HK-2 (cell line): ENCODE measurements at regions not wholly inside any gene's neighbourhood (a gene's known extent, or its start where the extent isn't known, plus 50 kb on each side); places are given as distances from the start of the nearest gene placed in this dataset.

ENCODE experiments used
- DNase-seq: peaks from one replicate; pipeline ENCODE4 v3.0.0-alpha.2; 2018; ENCODE audit not compliant: unreplicated experiment

DNA sequence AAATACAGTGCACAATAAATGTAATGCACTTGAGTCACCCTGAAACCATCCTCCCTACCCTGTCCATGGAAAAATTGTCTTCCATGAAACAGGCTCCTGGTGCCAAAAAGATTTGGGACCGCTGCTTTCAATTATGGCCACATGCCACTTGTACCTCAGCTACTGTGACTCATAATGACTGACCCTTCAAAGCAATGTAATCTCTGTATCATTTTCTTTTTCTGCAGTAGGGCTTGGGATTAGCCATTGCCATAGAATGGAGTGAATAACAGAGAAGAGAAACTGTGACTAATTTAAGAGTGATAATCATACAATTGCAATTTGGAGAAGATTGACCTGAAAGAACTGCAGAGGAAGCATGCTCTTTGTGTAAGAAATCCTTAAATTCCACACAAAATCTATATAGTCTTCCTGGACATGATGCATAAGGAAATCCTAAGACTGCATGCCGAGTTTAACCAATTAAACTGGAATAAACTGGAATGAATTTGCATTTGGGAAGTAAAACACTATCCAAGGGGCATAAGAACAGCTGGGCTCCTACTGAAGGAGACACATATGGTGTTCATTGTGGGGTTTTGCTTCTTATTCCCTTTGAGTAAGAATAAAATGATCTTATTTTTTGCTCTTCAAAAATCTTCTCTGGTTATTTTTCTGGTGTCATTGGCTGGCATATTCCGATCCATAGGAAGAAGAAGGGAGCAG lies 59.5 kb upstream of the SLC7A1 start:
- DNase-seq, result no peak

- no peak for DNase-seq
These were observed 58.9 kb upstream of the SLC7A1 start for GRCh38 chr13:29654384-29654783.

GRCh38 chr13:29648760-29649159 lies 53.3 kb upstream of the SLC7A1 start:
- no peak for DNase-seq
